CD4-positive, alpha-beta memory T cell (primary cell): ENCODE measurements at regions not wholly inside any gene's neighbourhood (a gene's known extent, or its start where the extent isn't known, plus 50 kb on each side); places are given as distances from the start of the nearest gene placed in this dataset.

ENCODE experiments used
- CTCF ChIA-PET: fragments of 350-600 bp; sonication (Branson Sonifier 250); formaldehyde crosslinking; loops from one replicate; lab custom pipeline; 2021; ENCODE audit warnings: inconsistent platforms; ENCODE audit not compliant: partially characterized antibody; lab: Charles Lee
- POLR2A ChIA-PET: fragments of 350-600 bp; sonication (Branson Sonifier 250); formaldehyde crosslinking; loops from one replicate; lab custom pipeline; 2021; ENCODE audit not compliant: partially characterized antibody; lab: Charles Lee
- DNase-seq, 5 donors: peaks; one replicate each; pipeline versions ENCODE4 v3.0.0 to v3.0.0-alpha.2; 2020 to 2022; ENCODE audit warnings: mixed read lengths in 1 of 5
- H3K27ac ChIP-seq: one replicate; pipeline ENCODE4 v1.7.0; 2013; ENCODE audit warnings: low read depth, low read length
- H3K27me3 ChIP-seq: 2 replicates; pipeline ENCODE4 v1.7.0; 2013; ENCODE audit warnings: mild to moderate bottlenecking, low read length, moderate library complexity; ENCODE audit not compliant: insufficient read depth
- H3K36me3 ChIP-seq: 2 replicates; pipeline ENCODE4 v1.7.0; 2013; ENCODE audit warnings: mild to moderate bottlenecking, low read length, moderate library complexity; ENCODE audit not compliant: insufficient read depth
- H3K4me1 ChIP-seq: 2 replicates; pipeline ENCODE4 v1.7.0; 2013; ENCODE audit warnings: mild to moderate bottlenecking, low read length, moderate library complexity; ENCODE audit not compliant: insufficient read depth
- H3K4me3 ChIP-seq, 2 donors: one replicate each; pipeline ENCODE4 v1.7.0; 2013; ENCODE audit warnings: low read length in 2 of 2, mild to moderate bottlenecking in 1 of 2
- H3K9me3 ChIP-seq, 2 donors: one replicate each; pipeline ENCODE4 v1.7.0; 2013; ENCODE audit warnings: low read length in 2 of 2, control low read depth in 1 of 2; ENCODE audit not compliant: control insufficient read depth in 1 of 2
- H3K27ac Mint-ChIP-seq, 7 donors: one replicate each; pipeline ENCODE4 v1.8.0; 2020 to 2021; ENCODE audit warnings: mixed read lengths in 7 of 7, mild to moderate bottlenecking in 6 of 7, inconsistent platforms in 3 of 7, moderate library complexity in 3 of 7
- H3K27me3 Mint-ChIP-seq, 2 donors: one replicate each; pipeline ENCODE4 v1.8.0; 2020 to 2021; ENCODE audit warnings: mixed read lengths in 2 of 2
- H3K36me3 Mint-ChIP-seq, 2 donors: one replicate each; pipeline ENCODE4 v1.8.0; 2020 to 2021; ENCODE audit warnings: mixed read lengths in 2 of 2, inconsistent platforms in 1 of 2, mild to moderate bottlenecking in 1 of 2
- H3K4me1 Mint-ChIP-seq, 4 donors: one replicate each; pipeline ENCODE4 v1.8.0; 2020 to 2021; ENCODE audit warnings: mixed read lengths in 4 of 4, mild to moderate bottlenecking in 1 of 4
- H3K4me3 Mint-ChIP-seq, 8 donors: one replicate each; pipeline ENCODE4 v1.8.0; 2020 to 2021; ENCODE audit warnings: mixed read lengths in 8 of 8, mild to moderate bottlenecking in 7 of 8, moderate library complexity in 6 of 8, inconsistent platforms in 3 of 8
- H3K9me3 Mint-ChIP-seq, 8 donors: one replicate each; pipeline ENCODE4 v1.8.0; 2020 to 2021; ENCODE audit warnings: mixed read lengths in 8 of 8, mild to moderate bottlenecking in 5 of 8, inconsistent platforms in 3 of 8, moderate library complexity in 1 of 8
- intact Hi-C: fragments of 100-400 bp; cut with micrococcal nuclease; formaldehyde crosslinking; loops from one replicate; pipeline ENCODE4 v1.15.1; 2023

DNA sequence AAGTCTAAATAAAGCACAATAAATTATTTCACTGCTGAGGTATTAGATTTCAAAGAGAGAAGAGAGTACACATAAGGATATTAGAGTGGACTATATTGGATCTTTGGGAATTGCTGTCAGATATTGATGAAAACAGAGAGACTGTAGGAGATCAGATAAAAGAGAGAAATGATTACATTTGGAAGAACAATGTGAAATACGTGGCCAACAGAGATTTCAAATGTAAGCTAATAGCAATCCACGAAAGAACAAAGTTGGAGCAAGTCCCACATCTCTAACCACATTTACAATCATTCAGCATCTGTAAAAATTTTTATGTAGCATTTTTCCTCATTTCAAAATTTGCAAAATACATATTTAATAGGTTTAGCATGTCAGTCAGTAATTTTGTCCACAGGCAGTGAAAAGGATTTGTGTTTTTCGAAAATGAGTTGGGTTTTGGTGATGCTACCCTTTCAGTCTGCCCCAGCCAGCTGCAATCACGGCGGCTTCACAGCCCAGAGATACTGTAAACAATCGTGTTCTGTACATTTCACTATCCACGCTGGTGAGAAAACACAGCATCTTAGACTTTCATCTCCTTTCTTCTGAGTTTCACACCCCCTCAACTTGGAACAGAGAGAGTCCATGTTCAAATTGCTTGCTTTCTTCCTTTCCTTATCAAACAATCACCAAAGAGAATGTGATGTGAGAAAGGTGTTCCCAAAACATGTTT lies 209.1 kb upstream of the LYPLAL1 start:
- Mint-ChIP-seq H3K4me1 (no peaks in the 10 kb centered on the region), H3K4me3 (no peak overlapping the region), H3K27ac (no peak overlapping the region), H3K9me3 (peaks cover 0 to 6% (median 0%) of the 10 kb centered on the region in 8 donors), H3K27me3 (no peaks in the 10 kb centered on the region), H3K36me3 (no peaks in the 10 kb centered on the region)
- H3K36me3 ChIP-seq, result no peaks in the 10 kb centered on the region
- no peaks in the 10 kb centered on the region for H3K9me3 ChIP-seq
- H3K4me1 ChIP-seq, result no peaks in the 10 kb centered on the region
- no peak for DNase-seq
- H3K27me3 ChIP-seq, result no peaks in the 10 kb centered on the region
- CTCF ChIA-PET, result no interaction called here
- intact Hi-C loops, result no loop called here
- no peak overlapping the region for H3K27ac ChIP-seq
- H3K4me3 ChIP-seq, result no peak overlapping the region
- POLR2A ChIA-PET, result no interaction called here

DNA sequence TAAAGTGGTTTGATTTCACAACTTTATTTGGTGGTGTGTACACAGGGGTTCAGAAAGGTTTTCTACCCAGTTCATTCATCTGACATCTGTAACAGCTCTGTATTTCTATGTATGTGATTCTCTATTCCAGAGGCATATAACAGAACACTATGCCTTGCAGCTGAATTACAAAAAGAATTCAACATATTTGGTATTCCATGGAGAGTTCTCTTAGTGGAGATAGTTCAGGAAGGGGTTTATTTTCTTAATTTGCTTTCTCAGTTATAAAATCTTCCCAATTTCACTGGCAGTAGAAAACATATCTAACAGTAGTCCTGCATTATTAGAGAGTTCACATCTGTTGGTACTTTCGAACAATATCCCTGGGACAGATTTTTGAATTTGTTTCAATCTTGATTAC lies 207.9 kb upstream of the LYPLAL1 start:
- no peaks in the 10 kb centered on the region for H3K4me1 Mint-ChIP-seq
- Histone ChIP-seq H3K27me3 (no peaks in the 10 kb centered on the region), H3K4me1 (no peaks in the 10 kb centered on the region), H3K4me3 (no peak overlapping the region), H3K27ac (no peak overlapping the region), H3K36me3 (no peaks in the 10 kb centered on the region), H3K9me3 (no peaks in the 10 kb centered on the region)
- H3K4me3 Mint-ChIP-seq, result no peak overlapping the region
- peaks cover 0 to 8% (median 0%) of the 10 kb centered on the region in 8 donors for H3K9me3 Mint-ChIP-seq
- ChIA-PET POLR2A (no interaction called here), CTCF (no interaction called here)
- DNase-seq, result no peak
- no peaks in the 10 kb centered on the region for H3K27me3 Mint-ChIP-seq
- H3K27ac Mint-ChIP-seq, result no peak overlapping the region
- intact Hi-C loops, result no loop called here
- no peaks in the 10 kb centered on the region for H3K36me3 Mint-ChIP-seq

DNA sequence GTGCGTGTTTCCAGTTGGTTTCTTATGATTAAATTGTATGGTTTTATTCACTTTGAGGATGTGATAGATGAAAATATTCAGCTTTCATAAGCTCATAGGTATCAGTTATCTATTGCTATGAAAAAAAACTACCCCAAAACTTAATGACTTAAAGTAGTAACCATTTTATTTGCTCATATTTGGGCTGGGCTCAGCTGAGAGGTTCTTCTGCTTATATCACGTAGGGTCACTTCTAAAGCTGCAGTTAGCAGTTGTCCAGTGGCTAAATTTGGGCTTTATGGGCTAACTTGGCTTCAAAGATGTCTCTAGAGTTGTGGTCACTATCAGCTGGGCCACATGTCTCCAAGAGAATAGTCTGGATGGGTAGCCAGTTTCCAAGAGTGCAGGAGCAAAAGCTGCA lies 206.4 kb upstream of the LYPLAL1 start:
- Histone ChIP-seq H3K4me3 (no peak overlapping the region), H3K36me3 (no peaks in the 10 kb centered on the region), H3K4me1 (no peaks in the 10 kb centered on the region), H3K9me3 (no peaks in the 10 kb centered on the region), H3K27ac (no peak overlapping the region), H3K27me3 (no peaks in the 10 kb centered on the region)
- POLR2A ChIA-PET, result no interaction called here
- Mint-ChIP-seq H3K4me1 (no peaks in the 10 kb centered on the region), H3K27me3 (no peaks in the 10 kb centered on the region), H3K27ac (no peak overlapping the region), H3K4me3 (no peak overlapping the region), H3K36me3 (no peaks in the 10 kb centered on the region), H3K9me3 (peaks cover 0 to 8% (median 0%) of the 10 kb centered on the region in 8 donors)
- intact Hi-C loops, result no loop called here
- DNase-seq, result no peak
- CTCF ChIA-PET, result no interaction called here

DNA sequence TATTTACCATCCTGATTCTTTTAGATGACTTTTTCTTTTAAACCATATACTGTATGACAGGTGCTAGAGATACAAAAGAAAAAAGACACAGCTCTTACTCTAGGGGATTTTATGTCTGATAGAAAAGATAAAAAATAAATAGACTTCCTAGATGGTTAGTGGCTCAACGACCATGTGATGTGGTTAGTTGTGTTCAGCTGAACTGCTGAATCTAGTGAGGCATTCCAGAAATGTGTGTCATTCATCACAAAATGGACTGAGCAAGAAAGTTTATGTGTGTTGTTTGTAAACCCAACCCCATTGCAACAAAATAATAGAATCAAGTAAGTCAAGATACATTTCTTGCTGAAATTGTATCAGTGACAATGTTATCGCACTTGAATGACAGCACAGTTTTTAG lies 205.8 kb upstream of the LYPLAL1 start:
- Mint-ChIP-seq H3K27me3 (no peaks in the 10 kb centered on the region), H3K4me1 (no peaks in the 10 kb centered on the region), H3K27ac (no peak overlapping the region), H3K4me3 (no peak overlapping the region), H3K36me3 (no peaks in the 10 kb centered on the region), H3K9me3 (peaks cover 0 to 8% (median 0%) of the 10 kb centered on the region in 8 donors)
- H3K9me3 ChIP-seq, result no peaks in the 10 kb centered on the region
- H3K27me3 ChIP-seq, result no peaks in the 10 kb centered on the region
- intact Hi-C loops, result no loop called here
- H3K4me1 ChIP-seq, result no peaks in the 10 kb centered on the region
- no peak for DNase-seq
- H3K27ac ChIP-seq, result no peak overlapping the region
- ChIA-PET CTCF (no interaction called here), POLR2A (no interaction called here)
- H3K4me3 ChIP-seq, result no peak overlapping the region
- no peaks in the 10 kb centered on the region for H3K36me3 ChIP-seq

DNA sequence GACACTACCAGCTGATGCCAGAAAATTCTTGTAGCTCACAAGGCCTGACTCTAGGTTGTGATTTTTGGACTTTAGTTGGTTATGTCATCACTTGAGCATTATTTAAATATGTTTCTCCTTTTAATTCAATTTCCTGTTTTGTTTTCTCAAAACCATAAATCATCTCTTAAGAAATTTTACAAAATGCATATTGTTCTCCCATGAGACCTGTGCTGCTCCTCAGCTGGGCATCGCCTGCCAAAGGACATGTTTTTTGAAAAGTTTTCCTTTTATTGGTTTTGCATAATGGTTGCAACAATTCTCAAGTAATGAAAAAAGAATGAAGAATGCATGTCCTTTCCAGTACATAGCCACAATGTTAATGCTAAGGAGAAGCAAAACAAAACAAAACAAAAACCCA lies 204.7 kb upstream of the LYPLAL1 start:
- H3K27ac ChIP-seq, result no peak overlapping the region
- Mint-ChIP-seq H3K27me3 (no peaks in the 10 kb centered on the region), H3K27ac (no peak overlapping the region), H3K9me3 (peaks cover 0 to 8% (median 0%) of the 10 kb centered on the region in 8 donors), H3K36me3 (no peaks in the 10 kb centered on the region), H3K4me3 (no peak overlapping the region), H3K4me1 (no peaks in the 10 kb centered on the region)
- intact Hi-C loops, result no loop called here
- DNase-seq, result no peak
- no peaks in the 10 kb centered on the region for H3K36me3 ChIP-seq
- H3K27me3 ChIP-seq, result no peaks in the 10 kb centered on the region
- no peak overlapping the region for H3K4me3 ChIP-seq
- ChIA-PET CTCF (no interaction called here), POLR2A (no interaction called here)
- H3K9me3 ChIP-seq, result no peaks in the 10 kb centered on the region
- H3K4me1 ChIP-seq, result no peaks in the 10 kb centered on the region

DNA sequence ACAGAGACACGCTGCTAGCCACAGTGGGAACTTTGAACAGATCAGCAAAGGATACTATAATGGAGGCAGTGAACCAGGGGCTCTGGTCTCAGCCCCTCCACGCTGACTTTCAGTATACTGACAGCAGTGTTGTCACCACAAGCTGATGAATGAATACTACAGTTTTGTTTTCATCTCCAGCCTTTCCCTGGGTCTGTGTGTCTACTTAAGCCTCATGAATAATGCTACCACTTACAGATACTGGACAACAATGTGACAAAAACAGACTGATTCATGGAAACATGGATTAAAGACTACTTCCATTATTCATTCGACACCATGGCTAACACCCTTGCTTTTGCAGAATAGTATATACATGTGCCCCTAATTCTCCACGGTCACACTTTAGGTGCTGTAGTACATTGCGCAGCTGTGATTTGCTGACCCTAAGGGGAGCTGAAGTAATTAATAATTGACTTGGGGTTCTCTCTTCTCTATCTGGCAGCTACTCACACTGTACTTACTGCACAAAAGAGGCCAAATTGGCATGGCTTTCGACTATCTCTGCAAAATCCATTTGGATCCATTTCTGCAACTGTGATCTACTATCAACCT lies 203.2 kb upstream of the LYPLAL1 start:
- POLR2A ChIA-PET, result no interaction called here

DNA sequence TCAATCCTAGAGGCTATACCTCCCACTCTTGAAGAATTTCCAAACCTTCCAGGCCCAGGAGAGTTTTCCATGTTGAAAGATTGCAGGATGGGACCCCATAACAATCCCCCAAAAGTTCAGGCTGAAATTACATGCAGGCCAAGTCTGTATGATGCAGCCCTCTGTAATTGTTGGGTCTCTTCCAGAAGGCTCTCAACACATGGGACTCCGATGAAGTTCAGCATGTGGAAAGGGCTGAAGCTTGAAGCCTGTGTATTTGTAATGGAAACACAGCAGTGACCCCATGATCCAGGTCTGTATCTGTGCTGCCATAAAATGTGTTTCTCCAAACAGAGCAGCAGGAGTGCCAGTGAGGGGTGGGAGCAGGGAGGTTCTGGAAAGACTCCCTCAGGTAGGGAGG lies 202.5 kb upstream of the LYPLAL1 start:
- CTCF ChIA-PET, result no interaction called here
- Mint-ChIP-seq H3K36me3 (no peaks in the 10 kb centered on the region), H3K27ac (no peak overlapping the region), H3K27me3 (no peaks in the 10 kb centered on the region), H3K4me1 (no peaks in the 10 kb centered on the region), H3K9me3 (peaks cover 0 to 8% (median 0%) of the 10 kb centered on the region in 8 donors), H3K4me3 (no peak overlapping the region)
- no peaks in the 10 kb centered on the region for H3K4me1 ChIP-seq
- H3K27ac ChIP-seq, result no peak overlapping the region
- POLR2A ChIA-PET, result no interaction called here
- H3K36me3 ChIP-seq, result no peaks in the 10 kb centered on the region
- no peak overlapping the region for H3K4me3 ChIP-seq
- no peak for DNase-seq
- H3K27me3 ChIP-seq, result no peaks in the 10 kb centered on the region
- H3K9me3 ChIP-seq, result no peaks in the 10 kb centered on the region
- intact Hi-C loops, result no loop called here

More for the DNA sequence above, 203.2 kb upstream of the LYPLAL1 start:
- H3K27ac Mint-ChIP-seq, result no peak overlapping the region
- H3K9me3 ChIP-seq, result no peaks in the 10 kb centered on the region
- H3K4me1 Mint-ChIP-seq, result no peaks in the 10 kb centered on the region
- H3K4me3 Mint-ChIP-seq, result no peak overlapping the region
- H3K9me3 Mint-ChIP-seq, result peaks cover 0 to 13% (median 0%) of the 10 kb centered on the region in 8 donors
- no peak overlapping the region for H3K27ac ChIP-seq
- no peak overlapping the region for H3K4me3 ChIP-seq
- CTCF ChIA-PET, result no interaction called here
- no peaks in the 10 kb centered on the region for H3K27me3 ChIP-seq
- no peaks in the 10 kb centered on the region for H3K27me3 Mint-ChIP-seq
- DNase-seq, result no peak
- H3K36me3 Mint-ChIP-seq, result no peaks in the 10 kb centered on the region
- H3K36me3 ChIP-seq, result no peaks in the 10 kb centered on the region
- no peaks in the 10 kb centered on the region for H3K4me1 ChIP-seq
- intact Hi-C loops, result no loop called here
